Panc1 (cell line): ENCODE measurements at regions not wholly inside any gene's neighbourhood (a gene's known extent, or its start where the extent isn't known, plus 50 kb on each side); places are given as distances from the start of the nearest gene placed in this dataset.

Experiments
- CTCF ChIP-seq: fragments of 450-650 bp; IDR thresholded peaks from 2 replicates; pipeline ENCODE4 v1.5.1; 2017; ENCODE audit warnings: mild to moderate bottlenecking
- POLR2AphosphoS5 ChIP-seq: IDR thresholded peaks from 2 replicates; pipeline ENCODE4 v1.6.1; 2012; ENCODE audit warnings: mild to moderate bottlenecking, low read depth, low read length, moderate library complexity
- REST ChIP-seq, 2 experiments: IDR thresholded peaks; 2 replicates each; pipeline ENCODE4 v1.6.1; 2011 to 2012; ENCODE audit warnings: low read depth in 2 of 2, control low read depth in 1 of 2, low read length in 1 of 2, mild to moderate bottlenecking in 1 of 2, moderate library complexity in 1 of 2; ENCODE audit not compliant: insufficient read depth in 1 of 2
- TCF7L2 ChIP-seq: IDR thresholded peaks from 2 replicates; pipeline ENCODE4 v1.6.1; 2011; ENCODE audit warnings: mild to moderate bottlenecking, low read depth, low read length, inconsistent platforms

- no peak for TF ChIP-seq CTCF
- TF ChIP-seq TCF7L2 = no peak
- no peak for TF ChIP-seq REST (IDR thresholded peaks at IDR 0.05; ENCODE audit: insufficient read depth in 1 of 2, low read depth in 2 of 2, low read length in 1 of 2)
- no peak for TF ChIP-seq POLR2AphosphoS5
Measured at GRCh38 chr9:89811356-89811755, 206.5 kb downstream of the GADD45G start.
